ENCODE measurements at regions not wholly inside any gene's neighbourhood (a gene's known extent, or its start where the extent isn't known, plus 50 kb on each side); places are given as distances from the start of the nearest gene placed in this dataset.

GRCh38 chr11:129259931-129260348, 67.8 kb upstream of the ARHGAP32 start (continued):
- TF ChIP-seq ZMYM4 (CRISPR knock-in tag; IDR thresholded peaks at IDR 0.05): peak; percentile 70; the same call in 1 of the 2 replicates
- TF ChIP-seq ONECUT2 (CRISPR knock-in tag; IDR thresholded peaks at IDR 0.05): no peak
- no peak for TF ChIP-seq MAFG (CRISPR knock-in tag; IDR thresholded peaks at IDR 0.05)
- no peak for TF ChIP-seq ZBTB43 (CRISPR knock-in tag; conservative IDR thresholded peaks at IDR 0.05)
- TF ChIP-seq NBN (conservative IDR thresholded peaks at IDR 0.05): no peak
- TF ChIP-seq ZBTB21 (CRISPR knock-in tag; IDR thresholded peaks at IDR 0.05): no peak
- TF ChIP-seq SMAD1 (CRISPR knock-in tag; IDR thresholded peaks at IDR 0.05; ENCODE audit: borderline replicate concordance, low read depth): no peak
- no peak for TF ChIP-seq STAT6 (CRISPR knock-in tag; IDR thresholded peaks at IDR 0.05; ENCODE audit: borderline replicate concordance)
- no peak for TF ChIP-seq CTCF (CRISPR knock-in tag; IDR thresholded peaks at IDR 0.05)
- no peak for TF ChIP-seq ATM (IDR thresholded peaks at IDR 0.05; ENCODE audit: borderline replicate concordance)
- TF ChIP-seq CHCHD3 (CRISPR knock-in tag; IDR thresholded peaks at IDR 0.05): no peak
- TF ChIP-seq, protein P1, sequence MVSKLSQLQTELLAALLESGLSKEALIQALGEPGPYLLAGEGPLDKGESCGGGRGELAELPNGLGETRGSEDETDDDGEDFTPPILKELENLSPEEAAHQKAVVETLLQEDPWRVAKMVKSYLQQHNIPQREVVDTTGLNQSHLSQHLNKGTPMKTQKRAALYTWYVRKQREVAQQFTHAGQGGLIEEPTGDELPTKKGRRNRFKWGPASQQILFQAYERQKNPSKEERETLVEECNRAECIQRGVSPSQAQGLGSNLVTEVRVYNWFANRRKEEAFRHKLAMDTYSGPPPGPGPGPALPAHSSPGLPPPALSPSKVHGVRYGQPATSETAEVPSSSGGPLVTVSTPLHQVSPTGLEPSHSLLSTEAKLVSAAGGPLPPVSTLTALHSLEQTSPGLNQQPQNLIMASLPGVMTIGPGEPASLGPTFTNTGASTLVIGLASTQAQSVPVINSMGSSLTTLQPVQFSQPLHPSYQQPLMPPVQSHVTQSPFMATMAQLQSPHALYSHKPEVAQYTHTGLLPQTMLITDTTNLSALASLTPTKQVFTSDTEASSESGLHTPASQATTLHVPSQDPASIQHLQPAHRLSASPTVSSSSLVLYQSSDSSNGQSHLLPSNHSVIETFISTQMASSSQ (IDR thresholded peaks at IDR 0.05; ENCODE audit: low read depth): 0 out of 2 replicates have a peak, but pooled peaks have one; percentile 36
- TF ChIP-seq, protein P1 (CRISPR knock-in tag; IDR thresholded peaks at IDR 0.05; ENCODE audit: borderline replicate concordance): no peak; the same call in 1 of the 2 replicates
- TF ChIP-seq ATRX (CRISPR knock-in tag; IDR thresholded peaks at IDR 0.05; ENCODE audit: borderline replicate concordance): no peak
- TF ChIP-seq TERF1 (CRISPR knock-in tag; IDR thresholded peaks at IDR 0.05): no peak
- peak; percentile 85; the same call in 1 of the 2 replicates for TF ChIP-seq NCOR1 (IDR thresholded peaks at IDR 0.05; ENCODE audit: borderline replicate concordance, low read length)
- TF ChIP-seq IRF2 (CRISPR knock-in tag; IDR thresholded peaks at IDR 0.05): 0 out of 2 replicates have a peak, but pooled peaks have one; percentile 64
- TF ChIP-seq GATAD2A (CRISPR knock-in tag; IDR thresholded peaks at IDR 0.05): peak; percentile 93
- TF ChIP-seq, protein P2, sequence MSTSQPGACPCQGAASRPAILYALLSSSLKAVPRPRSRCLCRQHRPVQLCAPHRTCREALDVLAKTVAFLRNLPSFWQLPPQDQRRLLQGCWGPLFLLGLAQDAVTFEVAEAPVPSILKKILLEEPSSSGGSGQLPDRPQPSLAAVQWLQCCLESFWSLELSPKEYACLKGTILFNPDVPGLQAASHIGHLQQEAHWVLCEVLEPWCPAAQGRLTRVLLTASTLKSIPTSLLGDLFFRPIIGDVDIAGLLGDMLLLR (CRISPR knock-in tag; IDR thresholded peaks at IDR 0.05): no peak
- TF ChIP-seq RORA (CRISPR knock-in tag; IDR thresholded peaks at IDR 0.05): no peak

Measured in HepG2 (cell line).